ENCODE measurements at regions not wholly inside any gene's neighbourhood (a gene's known extent, or its start where the extent isn't known, plus 50 kb on each side); places are given as distances from the start of the nearest gene placed in this dataset.

DNA sequence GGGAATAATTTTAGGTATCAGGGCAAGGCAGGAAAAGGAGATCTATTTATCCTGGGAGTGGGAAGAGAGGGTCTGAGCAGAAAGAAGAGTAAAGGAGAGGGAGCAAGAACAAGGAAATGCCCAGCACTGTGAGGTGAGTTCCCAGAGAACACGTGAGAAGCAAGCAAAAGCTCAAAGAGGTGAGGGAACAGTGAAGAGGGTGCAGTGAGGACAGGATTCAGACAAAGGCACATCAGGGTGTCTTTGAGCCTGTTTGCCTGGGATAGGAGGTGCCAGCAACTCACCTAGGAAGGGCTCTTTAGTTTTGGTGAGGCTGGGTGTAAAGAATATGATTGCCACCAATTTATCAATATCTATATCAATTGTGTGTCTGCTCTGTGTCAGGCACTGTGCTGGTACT is 88.9 kb upstream of the NRXN3 start:
- POLR2A ChIA-PET (ENCODE audit: low non-redundant PET), result no interaction called here

DNA sequence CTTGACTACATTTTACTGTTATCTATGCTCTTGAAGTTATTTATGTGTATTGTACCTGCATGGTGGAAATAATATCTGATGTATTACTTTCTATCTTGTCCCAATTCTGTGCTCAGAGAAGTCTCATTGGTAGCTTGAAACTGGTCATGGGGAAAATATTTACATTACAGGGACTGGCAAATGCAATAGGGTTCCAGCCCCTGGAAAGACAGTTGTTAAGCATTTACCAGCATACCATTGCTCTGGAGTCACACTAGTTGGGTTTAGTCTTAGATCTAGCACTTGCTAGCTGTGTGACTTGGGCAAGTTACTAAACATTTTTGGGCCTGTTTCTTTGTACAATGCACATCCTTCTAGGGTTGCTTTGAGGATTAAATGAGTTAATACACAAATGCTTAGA is 86.3 kb upstream of the NRXN3 start:
- TF ChIP-seq CTCF (conservative IDR thresholded peaks at IDR 0.05; ENCODE audit: low read depth), result no peak
- ChIA-PET CTCF (no interaction called here), POLR2A (ENCODE audit: low non-redundant PET) (no interaction called here)
- H3K27ac ChIP-seq, result no peak overlapping the region
- no peak for DNase-seq (ENCODE audit: low spot score)

More for the DNA sequence above, 88.9 kb upstream of the NRXN3 start:
- DNase-seq (ENCODE audit: low spot score), result no peak
- CTCF ChIA-PET, result no interaction called here
- no peak for TF ChIP-seq CTCF (conservative IDR thresholded peaks at IDR 0.05; ENCODE audit: low read depth)
- H3K27ac ChIP-seq, result no peak overlapping the region

- H3K27ac ChIP-seq, result no peak overlapping the region
- POLR2A ChIA-PET (ENCODE audit: low non-redundant PET), result no interaction called here
- DNase-seq (ENCODE audit: low spot score), result no peak
- no peak for TF ChIP-seq CTCF (conservative IDR thresholded peaks at IDR 0.05; ENCODE audit: low read depth)
- CTCF ChIA-PET, result interaction anchor here (1.0 kb wide), 1 partner anchor 480 kb away, joined by 3 read pairs; no protein-coding TSS in a partner anchor
Observed at GRCh38 chr14:78086342-78086741, 83.8 kb upstream of the NRXN3 start.

GRCh38 chr14:78088916-78089315 is 81.3 kb upstream of the NRXN3 start:
- H3K27ac ChIP-seq, result no peak overlapping the region
- ChIA-PET CTCF (no interaction called here), POLR2A (ENCODE audit: low non-redundant PET) (no interaction called here)
- no peak for TF ChIP-seq CTCF (conservative IDR thresholded peaks at IDR 0.05; ENCODE audit: low read depth)
- DNase-seq (ENCODE audit: low spot score), result no peak

GRCh38 chr14:78090864-78091263 is 79.3 kb upstream of the NRXN3 start:
- ChIA-PET POLR2A (ENCODE audit: low non-redundant PET) (no interaction called here), CTCF (interaction anchor here (0.6 kb wide), 1 partner anchor 1306 kb away, joined by 4 read pairs; no protein-coding TSS in a partner anchor)
- no peak for TF ChIP-seq CTCF (conservative IDR thresholded peaks at IDR 0.05; ENCODE audit: low read depth)
- no peak for DNase-seq (ENCODE audit: low spot score)
- no peak overlapping the region for H3K27ac ChIP-seq

DNA sequence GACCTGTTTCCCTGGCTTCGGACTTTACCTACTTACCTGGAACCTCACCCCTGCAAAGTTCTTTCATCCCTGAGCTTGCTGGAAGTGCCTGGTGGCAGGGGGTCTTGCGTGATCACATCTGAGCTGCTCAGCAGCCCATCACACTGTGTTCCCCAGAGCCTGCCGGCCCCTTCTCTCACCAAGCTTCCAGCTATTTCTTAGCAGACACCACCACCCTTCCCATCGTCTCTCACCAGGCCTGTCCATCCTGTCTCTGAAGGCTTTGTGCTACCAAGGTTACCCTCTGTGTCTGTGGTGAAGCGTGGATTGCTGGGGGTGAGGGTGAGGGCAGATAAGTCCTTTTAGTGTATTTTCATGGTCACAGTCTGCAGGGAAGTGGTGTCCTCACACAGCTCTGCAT is 78.8 kb upstream of the NRXN3 start:
- DNase-seq (ENCODE audit: low spot score), result no peak
- POLR2A ChIA-PET (ENCODE audit: low non-redundant PET), result no interaction called here
- no peak for TF ChIP-seq CTCF (conservative IDR thresholded peaks at IDR 0.05; ENCODE audit: low read depth)
- H3K27ac ChIP-seq, result no peak overlapping the region
- CTCF ChIA-PET, result no interaction called here

- no peak for DNase-seq (ENCODE audit: low spot score)
- ChIA-PET CTCF (no interaction called here), POLR2A (ENCODE audit: low non-redundant PET) (no interaction called here)
- H3K27ac ChIP-seq, result no peak overlapping the region
- TF ChIP-seq CTCF (conservative IDR thresholded peaks at IDR 0.05; ENCODE audit: low read depth), result no peak
Observed at GRCh38 chr14:78092040-78092439, 78.1 kb upstream of the NRXN3 start.
